Endothelial cell of umbilical vein (primary cell): ENCODE measurements at regions not wholly inside any gene's neighbourhood (a gene's known extent, or its start where the extent isn't known, plus 50 kb on each side); places are given as distances from the start of the nearest gene placed in this dataset.

Source experiments
- EZH2 ChIP-seq: IDR thresholded peaks from 2 replicates; pipeline ENCODE4 v1.6.1; 2012; ENCODE audit warnings: borderline replicate concordance, low read depth, mild to moderate bottlenecking, moderate library complexity, low read length, inconsistent platforms; ENCODE audit not compliant: severe bottlenecking
- POLR2A ChIP-seq: IDR thresholded peaks from 2 replicates; pipeline ENCODE4 v1.6.1; 2012; ENCODE audit warnings: low read depth, mild to moderate bottlenecking, control low read depth, low read length
- POLR2AphosphoS5 ChIP-seq: IDR thresholded peaks from 2 replicates; pipeline ENCODE4 v1.6.1; 2012; ENCODE audit warnings: low read depth, mild to moderate bottlenecking, control low read depth, low read length, moderate library complexity; ENCODE audit not compliant: insufficient read depth
- TF ChIP-seq, protein P1 (sequence below), 2 donors: IDR thresholded peaks; 1 replicate in 1 of 2; 2 replicates in 1 of 2; pipeline ENCODE4 v1.5.1; 2011; ENCODE audit warnings: low read length in 2 of 2, mild to moderate bottlenecking in 2 of 2, moderate library complexity in 2 of 2, control low read depth in 1 of 2, inconsistent platforms in 1 of 2, low read depth in 1 of 2; ENCODE audit not compliant: insufficient read depth in 1 of 2; ENCODE audit errors: extremely low read depth in 1 of 2
- TF ChIP-seq, protein P2 (sequence below): IDR thresholded peaks from 2 replicates; pipeline ENCODE4 v1.6.1; 2011; ENCODE audit not compliant: insufficient read depth, insufficient read length

DNA sequence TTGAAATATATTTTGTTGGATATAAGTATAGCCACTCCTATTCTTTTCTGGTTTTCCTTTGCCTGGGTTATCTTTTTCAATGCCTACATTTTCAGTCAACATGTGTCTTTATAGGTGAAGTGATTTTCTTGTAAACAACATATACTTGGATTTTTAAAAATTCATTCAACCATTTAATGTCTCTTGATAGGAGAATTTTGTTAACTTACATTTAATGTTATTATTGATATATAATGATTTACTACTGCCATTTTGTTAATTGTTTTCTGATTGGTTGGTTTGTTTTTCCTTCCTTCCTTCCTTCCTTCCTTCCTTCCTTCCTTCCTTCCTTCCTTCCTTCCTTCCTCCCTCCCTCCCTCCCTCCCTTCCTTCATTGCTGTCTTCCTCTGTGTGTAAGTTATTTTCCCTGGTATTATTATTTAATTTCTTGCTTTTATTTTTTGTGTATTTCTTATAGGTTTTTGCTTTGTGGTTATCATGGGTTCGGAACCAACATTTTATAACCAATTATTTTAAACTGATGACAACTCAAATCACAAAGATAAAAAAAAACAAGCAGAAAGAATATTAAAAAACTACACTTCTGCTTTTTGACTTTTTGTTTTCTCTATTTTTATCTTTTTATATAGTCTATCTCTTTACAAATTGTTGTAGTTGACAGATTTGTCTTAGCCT lies 330.1 kb upstream of the GRID2 start:
- TF ChIP-seq, protein P1, sequence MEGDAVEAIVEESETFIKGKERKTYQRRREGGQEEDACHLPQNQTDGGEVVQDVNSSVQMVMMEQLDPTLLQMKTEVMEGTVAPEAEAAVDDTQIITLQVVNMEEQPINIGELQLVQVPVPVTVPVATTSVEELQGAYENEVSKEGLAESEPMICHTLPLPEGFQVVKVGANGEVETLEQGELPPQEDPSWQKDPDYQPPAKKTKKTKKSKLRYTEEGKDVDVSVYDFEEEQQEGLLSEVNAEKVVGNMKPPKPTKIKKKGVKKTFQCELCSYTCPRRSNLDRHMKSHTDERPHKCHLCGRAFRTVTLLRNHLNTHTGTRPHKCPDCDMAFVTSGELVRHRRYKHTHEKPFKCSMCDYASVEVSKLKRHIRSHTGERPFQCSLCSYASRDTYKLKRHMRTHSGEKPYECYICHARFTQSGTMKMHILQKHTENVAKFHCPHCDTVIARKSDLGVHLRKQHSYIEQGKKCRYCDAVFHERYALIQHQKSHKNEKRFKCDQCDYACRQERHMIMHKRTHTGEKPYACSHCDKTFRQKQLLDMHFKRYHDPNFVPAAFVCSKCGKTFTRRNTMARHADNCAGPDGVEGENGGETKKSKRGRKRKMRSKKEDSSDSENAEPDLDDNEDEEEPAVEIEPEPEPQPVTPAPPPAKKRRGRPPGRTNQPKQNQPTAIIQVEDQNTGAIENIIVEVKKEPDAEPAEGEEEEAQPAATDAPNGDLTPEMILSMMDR (IDR thresholded peaks at IDR 0.05; ENCODE audit: extremely low read depth in 1 of 2, insufficient read depth in 1 of 2, low read depth in 1 of 2, low read length in 2 of 2): no peak
- TF ChIP-seq POLR2A (no peak), POLR2AphosphoS5 (no peak), EZH2 (no peak)
- TF ChIP-seq, protein P2, sequence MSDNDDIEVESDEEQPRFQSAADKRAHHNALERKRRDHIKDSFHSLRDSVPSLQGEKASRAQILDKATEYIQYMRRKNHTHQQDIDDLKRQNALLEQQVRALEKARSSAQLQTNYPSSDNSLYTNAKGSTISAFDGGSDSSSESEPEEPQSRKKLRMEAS: no peak
